Inferior parietal cortex (tissue), 1 donor: ENCODE measurements at regions not wholly inside any gene's neighbourhood (a gene's known extent, or its start where the extent isn't known, plus 50 kb on each side); places are given as distances from the start of the nearest gene placed in this dataset.

Experiments
- DNase-seq: peaks from one replicate; pipeline ENCODE4 v3.0.0-alpha.2; 2016; ENCODE audit errors: extremely low spot score

GRCh38 chr16:85341972-85342695, 229.9 kb upstream of the CIBAR2 start:
- no peak for DNase-seq

DNA sequence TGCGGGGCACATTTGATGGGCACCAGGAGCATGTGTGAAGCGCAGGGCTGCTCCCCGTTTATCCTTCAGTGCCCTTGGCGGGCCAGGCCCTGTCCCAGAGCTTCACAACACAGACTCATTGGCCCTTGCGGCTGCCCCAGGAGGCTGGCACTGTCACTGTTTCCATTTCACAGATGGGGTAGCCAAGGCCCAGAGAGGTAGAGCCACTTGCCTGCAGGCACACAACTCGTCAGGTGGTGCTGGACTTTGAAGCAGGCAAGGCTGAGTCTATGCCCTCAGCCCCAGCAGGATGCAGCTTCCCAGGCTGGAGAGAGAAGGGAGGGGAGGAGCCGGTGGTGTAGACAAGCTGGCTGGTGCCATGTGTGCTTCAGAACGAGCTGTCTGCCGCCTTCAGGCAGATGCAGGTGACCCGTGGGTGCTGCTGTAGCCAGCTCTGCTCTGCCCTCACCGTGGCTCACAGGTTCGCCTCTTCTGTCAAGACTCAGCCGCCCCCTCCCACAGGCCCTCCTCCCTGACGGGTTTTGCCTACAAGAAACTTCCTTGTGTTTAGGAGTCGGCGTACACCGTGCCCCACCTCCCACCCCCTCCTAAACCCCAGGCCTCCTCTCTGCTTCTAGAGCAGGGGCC, 232.3 kb upstream of the CIBAR2 start:
- DNase-seq = no peak

- DNase-seq = no peak
These were observed 232.9 kb upstream of the CIBAR2 start for GRCh38 chr16:85345129-85345639.

GRCh38 chr16:85346404-85347212, 234.3 kb upstream of the CIBAR2 start:
- no peak for DNase-seq

DNA sequence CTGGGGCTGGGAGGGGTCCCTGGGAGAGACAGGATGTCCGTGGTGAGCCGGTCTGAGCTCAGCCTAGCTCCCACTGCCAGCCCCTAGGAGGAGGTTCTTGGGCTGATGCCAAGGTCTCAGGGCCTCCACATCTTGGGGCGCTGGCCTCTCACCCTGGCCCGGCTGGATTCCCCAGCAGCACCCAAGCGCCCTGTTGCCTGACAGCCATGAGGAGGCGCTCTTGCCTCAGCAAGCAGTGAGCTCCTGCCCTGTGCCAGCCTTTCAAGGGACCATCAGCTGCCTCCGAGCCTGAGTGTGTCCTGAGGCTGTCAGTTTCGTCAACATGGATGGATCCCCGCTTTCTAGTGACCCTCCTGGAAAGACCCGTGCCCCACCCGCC, 234.9 kb upstream of the CIBAR2 start:
- no peak for DNase-seq

- DNase-seq = no peak
These were observed 236.0 kb upstream of the CIBAR2 start for GRCh38 chr16:85348065-85348840.

DNA sequence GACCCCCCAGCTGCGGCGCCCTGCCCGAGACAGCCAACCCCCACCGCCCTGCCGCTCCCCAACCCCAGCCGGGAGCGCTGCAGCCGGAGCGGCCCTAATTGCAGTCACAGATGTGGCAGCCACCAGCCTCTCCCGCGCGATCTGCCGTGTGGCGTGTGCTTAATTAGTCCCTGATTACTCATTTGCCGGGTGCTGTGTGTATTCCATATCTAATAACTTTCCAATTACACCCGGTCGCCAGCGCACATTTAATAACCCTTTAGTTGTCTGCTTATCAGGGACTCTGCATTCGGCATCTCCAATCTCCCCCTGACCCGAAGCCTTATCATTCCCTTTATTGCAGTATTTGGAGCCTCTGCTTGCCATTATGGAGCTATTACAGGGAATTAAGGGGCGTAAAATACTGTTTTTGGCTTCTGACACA, 236.7 kb upstream of the CIBAR2 start:
- no peak for DNase-seq

DNA sequence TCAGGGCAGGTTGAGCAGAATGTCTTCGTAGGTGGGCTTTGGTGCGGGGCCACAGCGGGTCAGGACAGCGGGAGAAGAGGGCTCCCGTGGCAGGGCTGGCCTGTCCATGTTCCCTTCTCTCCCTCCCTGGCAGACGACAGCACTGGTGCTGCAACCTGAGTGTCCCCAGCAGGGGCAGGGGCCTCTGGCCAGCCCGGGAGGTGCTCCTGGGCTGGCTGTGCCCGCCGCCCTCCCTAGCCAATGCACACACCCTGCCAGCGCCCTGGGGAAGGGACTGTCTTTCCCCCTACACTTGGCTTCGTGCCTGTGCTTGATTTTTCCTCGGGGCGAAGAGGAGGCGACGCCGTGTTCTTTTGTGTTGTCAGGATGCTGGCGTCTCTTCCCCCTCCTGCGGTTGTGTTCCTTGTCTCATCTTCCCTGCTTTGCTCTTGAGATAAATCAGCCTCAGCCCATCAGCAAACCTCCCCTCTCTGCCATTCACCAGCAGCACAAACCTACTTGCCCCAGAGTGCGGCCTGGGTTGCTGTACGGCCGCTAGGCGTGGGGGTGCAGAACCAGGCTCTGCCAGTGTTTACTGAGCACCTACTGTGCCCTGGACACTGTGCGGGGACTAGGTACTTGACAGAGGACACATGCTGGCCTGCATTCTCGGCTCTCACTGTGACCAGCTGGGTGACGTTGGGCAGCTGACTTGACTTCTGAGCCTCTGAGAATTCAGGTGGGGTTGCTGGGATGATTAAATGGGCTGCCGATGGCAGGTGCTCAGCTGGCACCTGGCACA, 237.3 kb upstream of the CIBAR2 start:
- DNase-seq = no peak

DNA sequence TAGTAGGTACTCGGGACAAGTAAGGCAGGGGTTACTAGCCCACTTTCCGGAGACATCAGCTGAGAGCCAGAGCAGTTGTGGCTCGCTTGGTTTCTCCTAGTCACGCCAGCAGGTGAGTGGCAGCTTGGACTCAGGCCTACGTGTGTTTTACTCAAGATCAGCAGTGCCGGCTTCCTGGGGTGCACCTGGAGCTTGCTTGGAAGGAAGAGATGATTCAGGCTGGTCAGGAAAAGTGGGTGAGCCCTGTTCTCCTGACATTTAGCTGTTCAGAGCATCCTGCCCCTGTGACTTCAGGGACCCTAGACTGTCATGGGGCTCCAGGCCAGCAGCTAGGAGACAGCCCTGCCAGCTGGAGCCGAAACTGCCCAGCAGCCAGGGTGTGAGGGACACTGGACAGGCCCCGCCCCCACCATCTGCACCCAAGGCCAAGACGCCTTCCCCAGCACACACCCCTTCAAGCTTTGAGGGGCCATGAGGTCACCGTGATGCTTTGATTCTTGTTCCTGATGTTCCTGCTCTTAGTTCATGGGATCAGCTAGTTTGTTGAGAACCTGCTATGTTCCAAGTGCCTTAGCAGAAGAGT, 238.0 kb upstream of the CIBAR2 start:
- DNase-seq = no peak

GRCh38 chr16:85350973-85351372, 238.7 kb upstream of the CIBAR2 start:
- peak; percentile 90 for DNase-seq

- no peak for DNase-seq
These were observed 240.7 kb upstream of the CIBAR2 start for GRCh38 chr16:85353013-85353412.

DNA sequence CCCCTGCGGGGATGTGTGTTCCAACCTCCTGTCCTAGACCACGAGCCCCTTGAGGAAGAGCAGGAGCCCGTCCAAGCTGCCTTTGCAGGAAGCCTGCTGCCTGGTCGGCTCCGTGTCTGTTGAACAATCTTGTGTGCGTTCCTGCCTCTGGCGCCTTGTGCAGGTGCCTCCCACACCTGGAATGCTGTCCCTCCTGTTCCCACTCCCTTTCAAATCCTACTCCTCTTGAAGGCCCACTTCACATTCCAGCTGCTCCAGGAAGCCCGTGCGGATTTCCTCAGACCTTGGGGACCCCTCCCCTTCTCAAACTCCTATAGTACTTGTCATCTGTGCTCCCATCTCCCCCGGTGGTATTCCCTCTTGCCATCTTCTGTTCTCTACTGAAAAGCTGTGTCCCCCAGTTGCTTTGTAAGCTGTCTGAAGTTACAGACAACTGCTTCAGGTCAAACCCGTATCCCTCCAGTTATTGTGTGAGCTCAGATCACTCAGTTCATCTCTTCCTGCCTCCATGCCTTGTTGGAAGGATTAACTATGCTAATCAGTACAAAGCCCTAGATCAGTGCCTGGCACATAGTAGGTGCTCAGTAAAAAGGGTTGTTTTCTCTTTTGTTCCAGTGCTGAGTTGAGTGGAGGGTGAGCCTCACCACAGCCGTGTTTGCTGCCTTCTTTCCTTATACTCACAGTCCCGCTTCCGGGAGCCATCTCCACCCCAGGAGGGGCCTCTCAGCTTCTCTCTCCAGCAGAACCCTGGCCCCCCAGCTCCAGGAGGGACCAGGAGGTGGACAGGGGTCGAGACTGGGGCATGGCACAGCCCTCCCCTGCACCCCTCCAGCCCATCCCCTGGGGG, 241.8 kb upstream of the CIBAR2 start:
- no peak for DNase-seq

- no peak for DNase-seq
These were observed 242.6 kb upstream of the CIBAR2 start for GRCh38 chr16:85354686-85355514.

DNA sequence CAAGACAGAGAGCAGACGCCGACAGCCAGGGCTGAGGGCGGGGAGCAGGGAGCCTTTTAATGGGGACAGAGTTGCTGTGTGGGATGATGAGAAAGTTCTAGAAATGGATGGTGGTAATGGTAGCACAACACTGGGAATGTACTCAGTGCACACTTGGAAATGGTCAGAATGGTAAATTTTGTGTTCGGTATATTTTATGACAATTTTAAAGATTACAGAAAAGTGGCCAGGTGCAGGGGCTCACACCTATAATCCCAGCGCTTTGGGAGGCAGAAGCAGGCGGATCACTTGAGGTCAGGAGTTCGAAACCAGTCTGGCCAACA, 243.2 kb upstream of the CIBAR2 start:
- DNase-seq = no peak

DNA sequence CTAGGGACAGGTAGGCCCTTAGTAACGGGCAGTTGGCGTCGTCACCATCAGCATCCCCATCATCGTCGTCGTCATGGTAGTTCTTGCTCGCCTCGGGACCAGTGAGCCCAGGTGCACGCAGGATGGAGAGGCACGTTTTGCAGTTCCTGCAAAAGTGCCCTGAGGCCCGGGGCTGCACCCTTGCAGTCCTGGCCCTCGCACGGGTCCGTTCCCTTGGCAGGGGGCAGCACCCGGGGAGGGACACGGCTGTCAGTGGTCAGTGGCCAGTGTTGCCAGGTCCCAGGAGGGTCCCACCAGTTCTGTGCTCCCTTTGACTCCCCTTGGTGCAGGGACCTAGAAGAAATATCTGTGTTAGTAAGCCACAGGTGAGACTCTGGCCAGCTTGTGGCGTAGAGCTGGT, 243.9 kb upstream of the CIBAR2 start:
- no peak for DNase-seq

DNA sequence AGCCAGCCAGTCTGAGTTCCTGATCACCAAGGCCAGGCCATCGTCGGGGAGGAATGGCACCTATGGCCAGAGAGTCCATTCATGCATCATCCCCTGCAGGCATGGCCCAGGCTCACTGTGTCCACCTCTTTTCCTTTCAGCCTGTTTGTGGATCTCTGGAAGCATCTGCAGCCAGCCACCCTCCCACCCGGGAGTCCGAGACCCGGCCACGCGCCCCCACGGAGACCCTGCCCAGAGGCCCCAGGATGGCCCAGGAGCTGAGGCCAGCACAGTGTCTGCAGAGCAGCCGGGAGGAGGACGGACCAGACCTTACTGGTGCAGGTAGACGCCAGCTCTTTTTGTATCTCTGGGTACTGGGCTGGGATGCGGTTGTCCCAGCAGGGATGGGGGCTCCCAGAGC, 245.1 kb upstream of the CIBAR2 start:
- no peak for DNase-seq

DNA sequence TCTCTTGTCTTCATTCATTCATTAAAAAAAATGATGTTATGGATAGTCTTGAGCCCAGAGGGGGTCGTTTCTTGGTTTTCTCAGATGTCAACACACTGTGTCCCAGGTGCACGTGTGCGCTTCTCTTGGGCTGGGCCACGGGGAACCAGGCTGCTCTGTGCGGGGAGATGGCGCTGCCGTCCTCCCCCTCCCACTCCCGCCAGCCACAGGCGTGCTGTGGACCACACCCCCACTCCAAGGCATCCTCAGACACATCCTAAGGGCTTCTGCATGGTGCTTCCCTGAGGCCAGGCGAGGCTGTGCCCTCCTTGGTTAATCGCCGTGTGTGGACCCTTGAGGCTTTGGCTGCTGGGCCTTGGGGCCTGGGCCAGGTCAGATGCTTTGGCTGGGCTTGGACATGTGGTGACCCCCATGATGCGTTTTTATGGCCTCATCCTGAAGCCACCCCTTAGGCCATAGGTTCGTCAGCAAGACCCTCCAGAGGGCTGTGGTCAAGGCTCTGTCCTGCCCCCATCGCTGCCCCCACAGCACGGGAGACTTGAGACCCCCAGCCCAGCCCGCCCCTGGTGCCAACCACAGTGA, 245.7 kb upstream of the CIBAR2 start:
- DNase-seq = no peak

DNA sequence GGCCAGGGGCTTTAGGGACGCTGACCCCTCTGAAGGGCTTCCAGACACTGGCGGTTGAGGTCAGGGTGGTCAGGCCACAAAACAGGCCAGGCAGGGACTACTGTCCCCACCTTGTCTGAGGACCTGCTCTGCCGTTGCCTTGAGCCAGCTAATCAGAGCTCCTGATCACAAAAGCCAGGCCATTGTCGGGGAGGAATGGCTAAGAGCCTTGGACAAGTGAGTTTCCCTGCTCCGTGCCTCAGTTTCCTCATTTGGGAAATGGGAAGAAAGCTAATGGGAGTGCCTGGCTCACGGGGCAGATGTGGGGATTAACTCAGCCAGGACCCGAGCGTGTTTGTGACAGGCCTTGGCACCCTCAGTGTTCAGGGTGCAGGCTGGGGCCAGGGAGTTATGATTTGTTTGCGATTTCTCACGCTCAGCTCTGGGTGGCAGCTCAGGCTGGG, 246.5 kb upstream of the CIBAR2 start:
- DNase-seq = no peak
